SK-N-MC (cell line): ENCODE measurements at regions not wholly inside any gene's neighbourhood (a gene's known extent, or its start where the extent isn't known, plus 50 kb on each side); places are given as distances from the start of the nearest gene placed in this dataset.

Source experiments
- EZH2 ChIP-seq: fragments of 200-600 bp; sonication (generic); IDR thresholded peaks from one replicate; pipeline ENCODE4 v1.6.1; 2017; ENCODE audit warnings: antibody characterized with exemption
- POLR2AphosphoS5 ChIP-seq: IDR thresholded peaks from 2 replicates; pipeline ENCODE4 v1.6.1; 2012; ENCODE audit warnings: mild to moderate bottlenecking, low read depth, low read length, borderline replicate concordance

GRCh38 chr1:209383422-209383821 is 200.1 kb upstream of the CAMK1G start:
- TF ChIP-seq POLR2AphosphoS5 (no peak), EZH2 (no peak)
